SK-N-SH (cell line): ENCODE measurements at regions not wholly inside any gene's neighbourhood (a gene's known extent, or its start where the extent isn't known, plus 50 kb on each side); places are given as distances from the start of the nearest gene placed in this dataset.

ENCODE experiments used
- CTCF ChIA-PET: fragments of 300-600, 350-600 bp; formaldehyde crosslinking; extraction: SDS; loops from one replicate; lab custom pipeline; 2021; lab: Yijun Ruan, JAX
- POLR2A ChIA-PET: fragments of 350-600 bp; sonication (Branson Sonifier 250); formaldehyde crosslinking; extraction: SDS; loops from one replicate; lab custom pipeline; 2020; ENCODE audit warnings: antibody characterized with exemption, inconsistent platforms; lab: Yijun Ruan, JAX
- DNase-seq: peaks from one replicate; pipeline ENCODE4 v3.0.0; 2012
- H2AFZ ChIP-seq: fragments of 200-600 bp; sonication (generic); 2 replicates; pipeline ENCODE4 v1.8.1; 2016; ENCODE audit warnings: antibody characterized with exemption, mild to moderate bottlenecking, low read depth
- H3F3A ChIP-seq: fragments of 200-600 bp; sonication (generic); replicated peaks from 2 replicates; pipeline ENCODE3; 2016; ENCODE audit warnings: antibody characterized with exemption, mild to moderate bottlenecking; ENCODE audit not compliant: insufficient read depth
- H3K27ac ChIP-seq, 2 experiments: fragments of 200-500 bp in 1 of 2; fragments of 200-600 bp in 1 of 2; sonication (Bioruptor generic) in 1 of 2; sonication (generic), shearing (Covaris generic) in 1 of 2; 2 replicates each; pipeline versions ENCODE4 v1.5.1 to v1.6.1; 2014 to 2016; ENCODE audit warnings: low read depth in 2 of 2, inconsistent platforms in 1 of 2, low read length in 1 of 2, mild to moderate bottlenecking in 1 of 2, mixed read lengths in 1 of 2
- H3K27me3 ChIP-seq: fragments of 200-600 bp; sonication (generic), shearing (Covaris generic); 2 replicates; pipeline ENCODE4 v1.6.1; 2016; ENCODE audit warnings: mixed run types; ENCODE audit not compliant: insufficient read depth
- H3K36me3 ChIP-seq, 2 experiments: fragments of 200-500 bp in 1 of 2; fragments of 200-600 bp in 1 of 2; sonication (Bioruptor generic) in 1 of 2; sonication (generic) in 1 of 2; replicated peaks in 1 of 2; 2 replicates each; pipeline versions ENCODE3 to v1.5.1; 2014 to 2016; ENCODE audit warnings: low read length in 1 of 2, mild to moderate bottlenecking in 1 of 2; ENCODE audit not compliant: insufficient read depth in 2 of 2, control insufficient read depth in 1 of 2
- H3K4me1 ChIP-seq, 2 experiments: fragments of 200-500 bp in 1 of 2; fragments of 200-600 bp in 1 of 2; sonication (Bioruptor generic) in 1 of 2; sonication (generic), shearing (Covaris generic) in 1 of 2; 2 replicates each; pipeline versions ENCODE4 v1.5.1 to v1.6.1; 2014 to 2016; ENCODE audit warnings: low read depth in 1 of 2, low read length in 1 of 2, mixed run types in 1 of 2; ENCODE audit not compliant: insufficient read depth in 2 of 2, control insufficient read depth in 1 of 2
- H3K4me2 ChIP-seq: fragments of 200-600 bp; sonication (generic), shearing (Covaris generic); 2 replicates; pipeline ENCODE4 v1.6.1; 2017; ENCODE audit warnings: mixed run types
- H3K4me3 ChIP-seq, 2 experiments: fragments of 200-500 bp in 1 of 2; fragments of 200-600 bp in 1 of 2; sonication (Bioruptor generic) in 1 of 2; sonication (generic), shearing (Covaris generic) in 1 of 2; 2 replicates each; pipeline versions ENCODE4 v1.5.1 to v1.8.1; 2014 to 2016; ENCODE audit warnings: low read depth in 2 of 2, inconsistent platforms in 1 of 2, low read length in 1 of 2, mild to moderate bottlenecking in 1 of 2, mixed read lengths in 1 of 2, moderate library complexity in 1 of 2
- H3K79me2 ChIP-seq: fragments of 200-600 bp; sonication (generic); 2 replicates; pipeline ENCODE4 v1.8.1; 2017; ENCODE audit warnings: mild to moderate bottlenecking; ENCODE audit not compliant: insufficient read depth
- H3K9ac ChIP-seq: fragments of 200-600 bp; sonication (generic); 2 replicates; pipeline ENCODE4 v1.6.1; 2017; ENCODE audit warnings: mixed run types
- H3K9me2 ChIP-seq: fragments of 200-600 bp; sonication (generic); 2 replicates; pipeline ENCODE4 v1.6.1; 2017; ENCODE audit warnings: mixed run types
- H3K9me3 ChIP-seq: fragments of 200-600 bp; sonication (generic); 2 replicates; pipeline ENCODE4 v1.6.1; 2017; ENCODE audit warnings: mixed run types, mild to moderate bottlenecking, moderate library complexity
- H4K20me1 ChIP-seq: fragments of 200-600 bp; sonication (generic); 2 replicates; pipeline ENCODE4 v1.6.1; 2017; ENCODE audit warnings: mild to moderate bottlenecking, mixed run types; ENCODE audit not compliant: insufficient read depth
- EP300 ChIP-seq, 2 experiments: IDR thresholded peaks; 2 replicates each; pipeline versions ENCODE4 v1.4.0 to v1.6.1; 2012; ENCODE audit warnings: borderline replicate concordance in 1 of 2, low read depth in 1 of 2, low read length in 1 of 2
- FOXJ3 ChIP-seq: sonication (generic); formaldehyde crosslinking; IDR thresholded peaks from 2 replicates; pipeline ENCODE4 v1.5.1; 2020; ENCODE audit warnings: mild to moderate bottlenecking, missing genetic modification reagents
- FOXM1 ChIP-seq: IDR thresholded peaks from 2 replicates; pipeline ENCODE4 v1.4.0; 2012; ENCODE audit warnings: low read depth, mild to moderate bottlenecking
- GATA2 ChIP-seq: sonication (generic); formaldehyde crosslinking; IDR thresholded peaks from 2 replicates; pipeline ENCODE4 v1.5.0; 2020; ENCODE audit warnings: mild to moderate bottlenecking, missing genetic modification reagents
- MAX ChIP-seq: IDR thresholded peaks from 2 replicates; pipeline ENCODE4 v1.4.0; 2012; ENCODE audit warnings: low read depth
- NRF1 ChIP-seq: IDR thresholded peaks from 2 replicates; pipeline ENCODE4 v1.6.1; 2012; ENCODE audit warnings: low read depth, mild to moderate bottlenecking, low read length
- POLR2AphosphoS5 ChIP-seq: IDR thresholded peaks from 2 replicates; pipeline ENCODE4 v1.6.1; 2012; ENCODE audit warnings: low read depth, low read length
- RAD21 ChIP-seq: IDR thresholded peaks from 2 replicates; pipeline ENCODE4 v1.6.1; 2012; ENCODE audit warnings: mild to moderate bottlenecking, low read length
- SIN3A ChIP-seq: IDR thresholded peaks from 2 replicates; pipeline ENCODE4 v1.6.1; 2012; ENCODE audit warnings: low read depth, mild to moderate bottlenecking, low read length, moderate library complexity, borderline replicate concordance
- SMC3 ChIP-seq: IDR thresholded peaks from 2 replicates; pipeline ENCODE4 v1.6.1; 2012; ENCODE audit warnings: low read depth, low read length, improper control_type of control experiment
- TEAD4 ChIP-seq: IDR thresholded peaks from 2 replicates; pipeline ENCODE4 v1.4.0; 2012; ENCODE audit warnings: mild to moderate bottlenecking, borderline replicate concordance; ENCODE audit not compliant: insufficient read depth
- WGBS: methylation state at CpG from one replicate; pipeline ENCODE4 v1.1.6; 2017; ENCODE audit warnings: low lambda C conversion rate; 5-methylcytosine and 5-hydroxymethylcytosine counted together
- TF ChIP-seq, protein P1 (sequence below): IDR thresholded peaks from 2 replicates; pipeline ENCODE4 v1.6.1; 2012; ENCODE audit warnings: mild to moderate bottlenecking, low read depth, low read length, moderate library complexity
- TF ChIP-seq, protein P2 (sequence below): fragments of 150-350 bp; IDR thresholded peaks from 2 replicates; pipeline ENCODE4 v1.6.1; 2017; ENCODE audit warnings: antibody characterized with exemption, low read length, low read depth, borderline replicate concordance
- TF ChIP-seq, protein P3 (sequence below): IDR thresholded peaks from 2 replicates; pipeline ENCODE4 v1.4.0; 2012; ENCODE audit warnings: low read depth, borderline replicate concordance

GRCh38 chr1:168631671-168632400 is 55.4 kb downstream of the XCL1 start:
- ChIA-PET POLR2A (no interaction called here), CTCF (interaction anchor here (1.0 to 1.7 kb wide), 2 partner anchors 11 to 14 kb away, joined by 4 to 5 read pairs; no protein-coding TSS in a partner anchor)
- Histone ChIP-seq H3K79me2 (no peaks in the 10 kb centered on the region), H3K9ac (no peak overlapping the region), H2AFZ (no peak overlapping the region), H3K27ac (no peak overlapping the region), H3K4me3 (no peak overlapping the region), H3K9me2 (no peaks in the 10 kb centered on the region), H3K4me1 (peaks cover 0 to 6% of the 10 kb centered on the region in 2 experiments; a peak in 2 of 4 replicates), H4K20me1 (no peaks in the 10 kb centered on the region), H3K27me3 (no peaks in the 10 kb centered on the region), H3F3A (peaks cover 4% of the 10 kb centered on the region), H3K4me2 (no peak overlapping the region), H3K9me3 (no peaks in the 10 kb centered on the region), H3K36me3 (no peaks in the 10 kb centered on the region)
- TF ChIP-seq, protein P1, sequence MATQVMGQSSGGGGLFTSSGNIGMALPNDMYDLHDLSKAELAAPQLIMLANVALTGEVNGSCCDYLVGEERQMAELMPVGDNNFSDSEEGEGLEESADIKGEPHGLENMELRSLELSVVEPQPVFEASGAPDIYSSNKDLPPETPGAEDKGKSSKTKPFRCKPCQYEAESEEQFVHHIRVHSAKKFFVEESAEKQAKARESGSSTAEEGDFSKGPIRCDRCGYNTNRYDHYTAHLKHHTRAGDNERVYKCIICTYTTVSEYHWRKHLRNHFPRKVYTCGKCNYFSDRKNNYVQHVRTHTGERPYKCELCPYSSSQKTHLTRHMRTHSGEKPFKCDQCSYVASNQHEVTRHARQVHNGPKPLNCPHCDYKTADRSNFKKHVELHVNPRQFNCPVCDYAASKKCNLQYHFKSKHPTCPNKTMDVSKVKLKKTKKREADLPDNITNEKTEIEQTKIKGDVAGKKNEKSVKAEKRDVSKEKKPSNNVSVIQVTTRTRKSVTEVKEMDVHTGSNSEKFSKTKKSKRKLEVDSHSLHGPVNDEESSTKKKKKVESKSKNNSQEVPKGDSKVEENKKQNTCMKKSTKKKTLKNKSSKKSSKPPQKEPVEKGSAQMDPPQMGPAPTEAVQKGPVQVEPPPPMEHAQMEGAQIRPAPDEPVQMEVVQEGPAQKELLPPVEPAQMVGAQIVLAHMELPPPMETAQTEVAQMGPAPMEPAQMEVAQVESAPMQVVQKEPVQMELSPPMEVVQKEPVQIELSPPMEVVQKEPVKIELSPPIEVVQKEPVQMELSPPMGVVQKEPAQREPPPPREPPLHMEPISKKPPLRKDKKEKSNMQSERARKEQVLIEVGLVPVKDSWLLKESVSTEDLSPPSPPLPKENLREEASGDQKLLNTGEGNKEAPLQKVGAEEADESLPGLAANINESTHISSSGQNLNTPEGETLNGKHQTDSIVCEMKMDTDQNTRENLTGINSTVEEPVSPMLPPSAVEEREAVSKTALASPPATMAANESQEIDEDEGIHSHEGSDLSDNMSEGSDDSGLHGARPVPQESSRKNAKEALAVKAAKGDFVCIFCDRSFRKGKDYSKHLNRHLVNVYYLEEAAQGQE, result no peak
- TF ChIP-seq RAD21 (no peak), FOXM1 (no peak), POLR2AphosphoS5 (no peak), NRF1 (no peak), GATA2 (CRISPR knock-in tag) (no peak), MAX (no peak), FOXJ3 (CRISPR knock-in tag) (no peak), EP300 (IDR thresholded peaks at IDR 0.05; ENCODE audit: borderline replicate concordance in 1 of 2, low read depth in 1 of 2, low read length in 1 of 2) (no peak), TEAD4 (no peak), SIN3A (no peak), SMC3 (no peak)
- TF ChIP-seq, protein P2, sequence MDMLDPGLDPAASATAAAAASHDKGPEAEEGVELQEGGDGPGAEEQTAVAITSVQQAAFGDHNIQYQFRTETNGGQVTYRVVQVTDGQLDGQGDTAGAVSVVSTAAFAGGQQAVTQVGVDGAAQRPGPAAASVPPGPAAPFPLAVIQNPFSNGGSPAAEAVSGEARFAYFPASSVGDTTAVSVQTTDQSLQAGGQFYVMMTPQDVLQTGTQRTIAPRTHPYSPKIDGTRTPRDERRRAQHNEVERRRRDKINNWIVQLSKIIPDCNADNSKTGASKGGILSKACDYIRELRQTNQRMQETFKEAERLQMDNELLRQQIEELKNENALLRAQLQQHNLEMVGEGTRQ, result no peak
- TF ChIP-seq, protein P3, sequence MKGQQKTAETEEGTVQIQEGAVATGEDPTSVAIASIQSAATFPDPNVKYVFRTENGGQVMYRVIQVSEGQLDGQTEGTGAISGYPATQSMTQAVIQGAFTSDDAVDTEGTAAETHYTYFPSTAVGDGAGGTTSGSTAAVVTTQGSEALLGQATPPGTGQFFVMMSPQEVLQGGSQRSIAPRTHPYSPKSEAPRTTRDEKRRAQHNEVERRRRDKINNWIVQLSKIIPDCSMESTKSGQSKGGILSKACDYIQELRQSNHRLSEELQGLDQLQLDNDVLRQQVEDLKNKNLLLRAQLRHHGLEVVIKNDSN, result no peak
- DNase-seq, result no peak
- WGBS, result 82% methylated on average over 7 of the region's 7 CpGs
